DND-41 (cell line): ENCODE measurements at regions not wholly inside any gene's neighbourhood (a gene's known extent, or its start where the extent isn't known, plus 50 kb on each side); places are given as distances from the start of the nearest gene placed in this dataset.

Source experiments
- ATAC-seq: fragments of 200-7000 bp; cut with Tn5 transposase; 3 replicates; pipeline ENCODE4 v1.9.1; 2021; ENCODE audit warnings: low read depth; ENCODE audit not compliant: insufficient read depth
- DNase-seq: peaks from one replicate; pipeline ENCODE4 v3.0.0-alpha.2; 2020
- H2AFZ ChIP-seq: 2 replicates; pipeline ENCODE4 v1.6.0; 2012; ENCODE audit warnings: low read depth, low read length
- H3K27ac ChIP-seq: 2 replicates; pipeline ENCODE4 v1.5.1; 2012; ENCODE audit warnings: low read length, inconsistent platforms
- H3K27me3 ChIP-seq: fragments of 200-600 bp; sonication (generic); 2 replicates; pipeline ENCODE4 v1.6.0; 2012; ENCODE audit warnings: low read length, mild to moderate bottlenecking, inconsistent platforms; ENCODE audit not compliant: insufficient read depth, poor library complexity
- H3K36me3 ChIP-seq: 2 replicates; pipeline ENCODE4 v1.5.1; 2012; ENCODE audit warnings: low read length, inconsistent platforms; ENCODE audit not compliant: insufficient read depth
- H3K4me1 ChIP-seq: 2 replicates; pipeline ENCODE4 v1.5.1; 2012; ENCODE audit warnings: mild to moderate bottlenecking, low read length; ENCODE audit not compliant: insufficient read depth
- H3K4me2 ChIP-seq: 2 replicates; pipeline ENCODE4 v1.6.0; 2012; ENCODE audit warnings: mild to moderate bottlenecking, moderate library complexity, low read length, inconsistent platforms; ENCODE audit not compliant: insufficient read depth
- H3K4me3 ChIP-seq, 2 experiments: fragments of 200-600 bp in 1 of 2; shearing (Covaris generic) in 1 of 2; 2 replicates each; pipeline ENCODE4 v1.5.1; 2012 to 2016; ENCODE audit warnings: inconsistent platforms in 2 of 2, low read length in 2 of 2, mild to moderate bottlenecking in 2 of 2, low read depth in 1 of 2, moderate library complexity in 1 of 2
- H3K79me2 ChIP-seq: 2 replicates; pipeline ENCODE4 v1.6.0; 2012; ENCODE audit warnings: low read length, inconsistent platforms; ENCODE audit not compliant: insufficient read depth
- H3K9ac ChIP-seq: 2 replicates; pipeline ENCODE4 v1.6.0; 2012; ENCODE audit warnings: low read depth, mild to moderate bottlenecking, inconsistent platforms, low read length, moderate library complexity
- H3K9me3 ChIP-seq: 2 replicates; pipeline ENCODE4 v1.5.1; 2012; ENCODE audit warnings: low read length, moderate library complexity, mild to moderate bottlenecking, inconsistent platforms; ENCODE audit not compliant: insufficient read depth, severe bottlenecking
- H4K20me1 ChIP-seq: 2 replicates; pipeline ENCODE4 v1.6.0; 2012; ENCODE audit warnings: low read length; ENCODE audit not compliant: insufficient read depth
- EZH2 ChIP-seq: IDR thresholded peaks from 3 replicates; pipeline ENCODE4 v1.6.1; 2012; ENCODE audit warnings: borderline replicate concordance, low read depth, mild to moderate bottlenecking, moderate library complexity, low read length, inconsistent platforms; ENCODE audit not compliant: severe bottlenecking
- TF ChIP-seq, protein P1 (sequence below): IDR thresholded peaks from 2 replicates; pipeline ENCODE4 v1.5.1; 2012; ENCODE audit warnings: borderline replicate concordance, low read length, moderate library complexity, mild to moderate bottlenecking; ENCODE audit not compliant: poor library complexity, severe bottlenecking; ENCODE audit errors: extremely low read depth

DNA sequence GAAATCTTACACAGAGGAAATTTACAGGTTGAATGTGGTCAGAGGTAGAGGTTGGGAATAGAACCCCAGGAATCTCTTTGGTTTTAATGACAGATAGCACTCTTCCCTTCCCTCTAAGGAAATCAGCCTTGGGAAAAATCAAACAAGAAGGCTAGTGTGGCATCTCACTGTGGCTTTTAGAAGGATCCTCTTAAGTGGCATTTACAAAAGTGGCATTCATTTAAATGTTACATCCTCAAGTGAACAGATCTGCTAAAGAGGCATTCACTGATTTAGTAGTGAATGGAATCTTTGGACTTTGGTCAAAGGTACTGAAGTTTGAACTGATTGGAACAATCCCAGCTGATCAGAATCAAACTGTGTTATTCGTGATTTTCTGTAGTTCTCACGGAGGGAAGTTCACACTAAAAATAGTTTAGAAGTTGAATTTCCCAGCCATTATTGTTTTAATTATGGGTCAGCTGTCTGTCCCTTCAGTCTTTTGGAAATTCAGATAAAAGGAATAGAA lies 136.5 kb upstream of the FN1 start:
- no peaks in the 10 kb centered on the region for H3K79me2 ChIP-seq
- H3K9ac ChIP-seq, result no peak overlapping the region
- no peak for ATAC-seq
- no peak overlapping the region for H3K4me3 ChIP-seq
- H3K36me3 ChIP-seq, result no peaks in the 10 kb centered on the region
- H3K4me2 ChIP-seq, result no peak overlapping the region
- no peaks in the 10 kb centered on the region for H3K27me3 ChIP-seq
- no peaks in the 10 kb centered on the region for H4K20me1 ChIP-seq
- TF ChIP-seq, protein P1, sequence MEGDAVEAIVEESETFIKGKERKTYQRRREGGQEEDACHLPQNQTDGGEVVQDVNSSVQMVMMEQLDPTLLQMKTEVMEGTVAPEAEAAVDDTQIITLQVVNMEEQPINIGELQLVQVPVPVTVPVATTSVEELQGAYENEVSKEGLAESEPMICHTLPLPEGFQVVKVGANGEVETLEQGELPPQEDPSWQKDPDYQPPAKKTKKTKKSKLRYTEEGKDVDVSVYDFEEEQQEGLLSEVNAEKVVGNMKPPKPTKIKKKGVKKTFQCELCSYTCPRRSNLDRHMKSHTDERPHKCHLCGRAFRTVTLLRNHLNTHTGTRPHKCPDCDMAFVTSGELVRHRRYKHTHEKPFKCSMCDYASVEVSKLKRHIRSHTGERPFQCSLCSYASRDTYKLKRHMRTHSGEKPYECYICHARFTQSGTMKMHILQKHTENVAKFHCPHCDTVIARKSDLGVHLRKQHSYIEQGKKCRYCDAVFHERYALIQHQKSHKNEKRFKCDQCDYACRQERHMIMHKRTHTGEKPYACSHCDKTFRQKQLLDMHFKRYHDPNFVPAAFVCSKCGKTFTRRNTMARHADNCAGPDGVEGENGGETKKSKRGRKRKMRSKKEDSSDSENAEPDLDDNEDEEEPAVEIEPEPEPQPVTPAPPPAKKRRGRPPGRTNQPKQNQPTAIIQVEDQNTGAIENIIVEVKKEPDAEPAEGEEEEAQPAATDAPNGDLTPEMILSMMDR, result no peak
- TF ChIP-seq EZH2, result no peak
- no peaks in the 10 kb centered on the region for H3K9me3 ChIP-seq
- H2AFZ ChIP-seq, result no peak overlapping the region
- no peak for DNase-seq
- no peaks in the 10 kb centered on the region for H3K4me1 ChIP-seq
- no peak overlapping the region for H3K27ac ChIP-seq

DNA sequence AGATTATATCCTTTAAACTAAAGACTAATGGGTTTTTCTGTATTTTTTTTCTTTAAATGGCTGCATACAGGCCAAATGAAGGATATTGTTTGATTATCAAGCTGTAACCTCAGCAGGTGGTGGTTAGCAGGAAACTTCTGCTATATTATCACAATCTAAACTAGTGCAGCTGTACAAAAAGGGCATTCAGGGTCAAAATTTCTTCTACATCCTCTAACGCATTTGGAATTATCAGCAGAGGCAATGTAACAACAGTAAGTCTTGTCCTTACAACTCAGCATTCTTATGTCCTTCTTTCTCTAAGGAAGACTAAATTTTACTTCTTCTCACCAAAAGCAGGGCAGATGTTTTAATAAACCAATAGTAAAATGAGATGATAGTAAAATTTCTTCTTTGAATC lies 135.8 kb upstream of the FN1 start:
- ATAC-seq (no peak), DNase-seq (no peak)
- Histone ChIP-seq H3K27me3 (no peaks in the 10 kb centered on the region), H3K79me2 (no peaks in the 10 kb centered on the region), H3K9me3 (no peaks in the 10 kb centered on the region), H2AFZ (no peak overlapping the region), H3K36me3 (no peaks in the 10 kb centered on the region), H3K4me3 (no peak overlapping the region), H3K9ac (no peak overlapping the region), H3K4me1 (no peaks in the 10 kb centered on the region), H3K4me2 (no peak overlapping the region), H4K20me1 (no peaks in the 10 kb centered on the region), H3K27ac (no peak overlapping the region)
- TF ChIP-seq, protein P1, result no peak
- no peak for TF ChIP-seq EZH2

DNA sequence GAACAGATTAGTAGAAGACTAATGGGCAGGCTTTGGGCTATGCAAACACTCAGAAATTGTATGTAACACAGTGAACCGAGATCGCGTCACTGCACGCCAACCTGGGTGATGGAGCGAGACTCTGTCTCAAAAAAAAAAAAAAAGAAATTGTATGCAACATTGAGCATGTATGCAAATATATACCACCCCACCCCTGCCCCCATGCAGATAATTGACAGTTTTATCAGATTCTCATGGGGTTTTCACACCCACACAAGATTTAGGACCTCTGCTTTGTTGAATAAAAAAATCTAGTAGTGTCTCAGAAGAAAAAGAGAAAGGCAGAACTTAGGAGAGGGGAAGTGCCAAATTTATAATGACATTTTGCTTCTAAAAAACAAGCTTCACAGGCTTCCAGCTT lies 131.6 kb upstream of the FN1 start:
- TF ChIP-seq EZH2, result no peak
- TF ChIP-seq, protein P1, result no peak
- ATAC-seq (no peak), DNase-seq (no peak)
- no peak overlapping the region for H3K4me3 ChIP-seq
- H3K27me3 ChIP-seq, result no peaks in the 10 kb centered on the region
- H3K9ac ChIP-seq, result no peak overlapping the region
- H3K4me2 ChIP-seq, result no peak overlapping the region
- H4K20me1 ChIP-seq, result no peaks in the 10 kb centered on the region
- H3K9me3 ChIP-seq, result no peaks in the 10 kb centered on the region
- no peak overlapping the region for H3K27ac ChIP-seq
- H3K36me3 ChIP-seq, result no peaks in the 10 kb centered on the region
- H2AFZ ChIP-seq, result no peak overlapping the region
- H3K4me1 ChIP-seq, result no peaks in the 10 kb centered on the region
- no peaks in the 10 kb centered on the region for H3K79me2 ChIP-seq

DNA sequence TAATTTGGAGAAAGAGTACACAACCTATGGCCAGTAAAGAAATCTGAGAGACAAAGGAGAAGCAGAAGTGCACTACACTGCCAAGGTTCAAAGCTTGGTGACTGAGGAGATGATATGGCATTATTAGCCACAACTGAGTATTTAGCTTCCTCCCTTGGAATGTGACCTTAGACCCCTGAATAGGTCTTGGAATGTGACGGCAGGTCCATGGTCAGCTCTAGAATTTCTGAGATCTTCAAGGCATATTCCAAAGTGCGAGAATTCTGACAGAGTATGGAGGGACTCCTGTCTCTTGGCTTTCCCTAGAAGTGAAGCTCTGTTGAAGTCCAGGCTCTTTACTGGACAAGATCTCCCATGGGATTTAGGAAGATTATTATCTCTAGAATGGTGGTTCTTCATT lies 130.0 kb upstream of the FN1 start:
- DNase-seq, result no peak
- Histone ChIP-seq H2AFZ (no peak overlapping the region), H3K36me3 (no peaks in the 10 kb centered on the region), H3K4me2 (no peak overlapping the region), H3K27ac (no peak overlapping the region), H4K20me1 (no peaks in the 10 kb centered on the region), H3K27me3 (no peaks in the 10 kb centered on the region), H3K9ac (no peak overlapping the region), H3K79me2 (no peaks in the 10 kb centered on the region), H3K4me1 (no peaks in the 10 kb centered on the region), H3K9me3 (no peaks in the 10 kb centered on the region), H3K4me3 (no peak overlapping the region)
- TF ChIP-seq EZH2, result no peak
- TF ChIP-seq, protein P1, result no peak
- no peak for ATAC-seq
